Inferior parietal cortex (tissue), 1 donor: ENCODE measurements at regions not wholly inside any gene's neighbourhood (a gene's known extent, or its start where the extent isn't known, plus 50 kb on each side); places are given as distances from the start of the nearest gene placed in this dataset.

Source experiments
- DNase-seq: peaks from one replicate; pipeline ENCODE4 v3.0.0-alpha.2; 2016; ENCODE audit errors: extremely low spot score

DNA sequence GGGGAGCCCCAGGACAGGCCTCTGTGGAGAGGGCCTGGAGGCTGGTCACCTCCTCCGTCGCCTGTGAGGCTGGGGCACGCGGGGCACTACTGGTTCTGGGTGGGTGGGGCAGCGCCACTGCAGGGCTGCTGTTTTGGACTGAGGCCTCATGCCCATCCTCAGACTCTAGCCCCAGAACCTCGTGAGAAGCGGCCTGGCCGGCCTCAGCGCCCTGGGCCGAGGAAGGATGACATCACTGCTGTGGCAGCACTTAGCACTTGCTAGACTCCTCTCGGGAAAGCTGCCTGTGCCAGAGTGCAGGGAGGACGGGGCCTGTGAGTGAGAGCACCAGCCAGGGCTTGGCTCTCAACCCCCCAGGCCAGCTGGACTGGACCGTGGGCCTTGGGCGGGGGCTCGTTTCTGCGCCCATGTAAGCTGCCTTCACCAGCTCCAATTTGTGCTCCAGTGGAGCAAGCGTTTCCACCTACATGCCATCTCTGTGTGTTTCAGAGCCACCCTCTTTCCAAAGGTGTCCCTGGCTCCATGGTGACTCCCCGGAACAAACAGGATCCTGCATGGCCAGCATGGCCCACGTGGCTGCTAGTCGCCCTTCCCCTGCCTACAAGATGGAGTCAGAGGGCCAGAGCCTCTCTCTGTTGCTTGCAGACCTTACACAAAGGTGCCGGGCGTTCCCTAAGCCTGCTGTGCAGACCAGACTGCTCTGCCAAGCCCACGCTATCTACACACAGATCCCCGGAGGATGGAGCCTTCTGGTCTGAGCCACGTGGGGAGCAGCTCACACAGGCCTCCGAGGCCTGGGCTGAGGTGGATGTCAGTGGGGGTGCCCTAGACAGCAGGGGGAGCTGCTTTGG lies 102.9 kb downstream of the CTTN start:
- DNase-seq, result no peak

DNA sequence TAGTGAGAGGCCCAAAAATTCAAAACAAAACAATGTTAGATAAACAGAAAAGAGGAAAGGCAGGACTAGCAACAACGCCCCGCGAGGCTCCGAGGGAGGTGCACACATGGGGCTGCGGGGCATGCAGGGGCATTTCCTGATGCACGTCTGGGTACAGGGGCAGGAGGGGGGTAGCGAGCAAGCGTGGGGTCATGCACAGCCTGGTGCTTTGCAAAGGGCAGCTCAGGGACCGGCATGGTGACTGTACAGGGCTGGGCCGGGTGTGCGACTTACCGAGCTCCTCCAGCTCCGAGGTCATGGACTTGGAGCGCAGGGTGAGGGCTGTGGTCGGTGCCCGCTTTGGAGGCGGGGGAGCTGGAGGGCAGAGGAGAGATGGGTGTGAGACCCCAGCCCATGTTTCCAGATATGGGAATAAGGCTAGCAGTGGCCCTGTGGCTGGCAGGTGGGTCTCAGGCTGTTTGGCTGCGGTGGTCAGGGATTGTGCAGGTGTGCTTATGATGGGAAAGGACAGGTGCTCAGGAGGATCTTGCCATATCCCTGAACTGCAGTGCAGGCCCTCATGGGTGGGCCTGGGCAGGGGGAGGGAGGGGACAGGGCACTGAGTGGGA lies 103.7 kb downstream of the CTTN start:
- no peak for DNase-seq

DNA sequence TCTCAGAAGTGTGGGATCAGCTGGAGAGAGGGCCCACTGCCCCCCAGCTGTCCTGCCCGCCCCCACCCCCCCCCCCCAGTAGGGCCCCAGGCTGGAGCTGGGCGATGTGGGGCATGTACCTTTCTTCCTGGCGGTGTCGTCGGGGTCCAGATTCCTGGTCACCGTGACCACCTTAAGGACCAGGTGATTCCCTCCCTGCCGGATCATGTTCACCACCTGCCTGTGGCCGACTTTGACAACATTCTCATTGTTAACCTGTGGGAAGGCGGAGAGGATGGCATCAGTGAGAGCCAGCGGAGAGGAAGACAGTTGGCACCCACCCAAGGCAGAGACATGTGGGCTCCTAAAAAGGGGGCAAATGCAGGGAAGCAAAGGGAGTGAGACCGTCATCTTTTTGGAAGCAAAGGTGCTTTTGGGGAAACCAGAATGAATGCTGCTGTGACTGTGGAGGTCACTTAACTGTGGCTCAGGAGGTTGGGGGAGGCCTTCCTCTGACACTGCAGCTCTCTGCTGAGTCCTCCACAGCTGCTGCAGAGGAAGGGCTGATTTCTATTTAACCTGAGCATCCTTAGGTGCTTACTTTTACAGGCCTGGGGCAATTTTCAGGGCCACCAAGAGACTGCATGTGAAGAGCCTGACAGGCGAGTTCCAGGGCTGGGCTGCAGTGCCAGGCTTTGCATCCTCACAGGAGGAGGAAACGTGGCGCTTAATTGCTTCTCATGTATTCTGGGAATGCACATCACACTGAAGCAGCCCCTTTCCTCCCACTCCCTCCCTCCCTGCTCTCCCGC lies 104.5 kb downstream of the CTTN start:
- DNase-seq, result no peak

DNA sequence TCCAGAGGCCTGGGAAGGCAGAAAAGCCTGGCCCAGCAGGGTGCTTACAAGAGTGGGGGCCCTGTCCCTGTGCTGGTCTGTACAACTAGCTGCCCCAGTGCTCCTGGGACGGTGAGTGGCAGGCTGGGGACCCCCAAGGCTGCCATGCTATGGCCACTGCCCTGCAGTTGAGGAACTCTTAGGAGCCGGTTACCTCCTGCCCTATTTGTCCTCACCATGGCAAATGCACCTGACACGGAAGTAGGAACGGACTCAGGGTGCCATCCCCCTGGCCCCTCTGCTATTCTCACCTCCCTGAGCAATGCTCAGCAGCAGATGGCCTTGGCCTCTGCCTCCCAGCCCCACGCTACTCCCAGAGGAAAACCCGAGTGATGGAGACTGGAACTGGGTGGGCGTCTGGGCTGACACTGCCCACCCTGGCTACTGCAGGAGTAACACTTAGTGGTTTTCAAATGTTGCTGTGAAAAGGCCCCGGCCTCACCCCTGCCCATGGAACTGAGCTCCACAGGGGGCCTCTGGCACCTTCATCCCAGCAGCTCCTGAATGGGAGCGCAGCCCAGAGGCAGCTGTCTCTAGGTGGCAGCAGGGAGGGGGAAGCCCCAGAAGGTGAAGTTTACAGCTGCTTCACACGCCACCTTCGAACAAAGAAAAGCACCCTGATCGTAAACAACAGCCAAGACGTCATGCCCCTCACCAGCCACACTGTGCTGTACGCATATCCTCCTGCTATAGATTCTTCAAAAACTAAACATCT lies 105.3 kb downstream of the CTTN start:
- DNase-seq, result no peak

DNA sequence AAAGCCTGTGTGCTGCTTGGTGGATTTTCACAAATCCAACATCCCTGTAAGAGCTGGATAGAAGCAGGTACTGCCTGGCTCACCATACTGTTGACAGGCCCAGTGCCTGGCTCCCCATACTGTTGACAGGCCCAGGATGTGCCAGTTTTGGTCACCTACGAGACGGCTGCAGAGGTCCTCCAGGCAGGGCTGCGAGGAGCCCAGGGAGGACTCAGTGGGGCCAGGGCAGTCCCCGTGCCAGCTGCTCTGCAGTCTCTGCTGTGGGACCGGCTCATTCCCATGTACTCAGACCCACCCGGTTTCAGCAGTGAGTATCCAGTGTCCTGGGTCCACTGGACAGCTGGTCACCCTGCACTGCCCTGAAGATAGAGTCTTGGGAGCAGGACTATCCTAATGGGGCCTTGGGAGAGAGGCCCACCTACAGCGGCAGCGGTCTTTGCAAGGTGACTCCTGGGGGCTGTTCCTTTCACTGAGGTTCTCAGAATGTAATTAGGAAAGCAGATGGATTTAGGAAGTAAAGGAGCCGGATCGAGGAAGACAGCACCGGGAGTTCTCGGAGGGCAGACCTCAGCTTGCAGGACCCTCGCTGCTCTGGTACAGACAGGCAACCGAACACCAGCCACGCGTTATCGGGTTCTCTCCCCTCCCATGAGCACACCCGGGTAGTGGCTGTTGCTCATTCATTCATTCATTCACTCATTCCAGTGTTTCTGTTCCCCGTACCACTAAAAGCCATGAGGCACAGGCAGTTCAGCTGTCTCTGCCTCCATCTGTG lies 106.1 kb downstream of the CTTN start:
- DNase-seq, result no peak

DNA sequence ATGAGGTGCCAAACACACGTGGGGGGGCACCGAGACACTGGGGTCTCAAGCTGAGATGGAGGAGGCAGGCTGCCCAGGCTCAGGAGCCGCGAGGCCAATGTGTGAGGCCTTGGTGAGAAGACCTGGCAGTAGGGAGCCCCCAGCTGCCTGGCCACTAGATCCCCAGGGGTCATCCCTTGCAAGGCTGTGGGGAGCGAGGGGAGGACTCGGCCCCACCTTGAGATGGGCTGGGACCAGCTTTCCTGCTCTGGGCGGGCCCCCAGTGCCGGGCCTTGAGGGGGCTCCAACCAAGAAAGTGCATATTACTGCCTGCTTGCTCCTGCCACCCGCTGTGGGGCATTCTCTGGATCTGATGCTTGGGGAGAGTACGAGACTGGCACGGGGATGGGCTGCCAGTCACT lies 107.0 kb downstream of the CTTN start:
- DNase-seq, result no peak

DNA sequence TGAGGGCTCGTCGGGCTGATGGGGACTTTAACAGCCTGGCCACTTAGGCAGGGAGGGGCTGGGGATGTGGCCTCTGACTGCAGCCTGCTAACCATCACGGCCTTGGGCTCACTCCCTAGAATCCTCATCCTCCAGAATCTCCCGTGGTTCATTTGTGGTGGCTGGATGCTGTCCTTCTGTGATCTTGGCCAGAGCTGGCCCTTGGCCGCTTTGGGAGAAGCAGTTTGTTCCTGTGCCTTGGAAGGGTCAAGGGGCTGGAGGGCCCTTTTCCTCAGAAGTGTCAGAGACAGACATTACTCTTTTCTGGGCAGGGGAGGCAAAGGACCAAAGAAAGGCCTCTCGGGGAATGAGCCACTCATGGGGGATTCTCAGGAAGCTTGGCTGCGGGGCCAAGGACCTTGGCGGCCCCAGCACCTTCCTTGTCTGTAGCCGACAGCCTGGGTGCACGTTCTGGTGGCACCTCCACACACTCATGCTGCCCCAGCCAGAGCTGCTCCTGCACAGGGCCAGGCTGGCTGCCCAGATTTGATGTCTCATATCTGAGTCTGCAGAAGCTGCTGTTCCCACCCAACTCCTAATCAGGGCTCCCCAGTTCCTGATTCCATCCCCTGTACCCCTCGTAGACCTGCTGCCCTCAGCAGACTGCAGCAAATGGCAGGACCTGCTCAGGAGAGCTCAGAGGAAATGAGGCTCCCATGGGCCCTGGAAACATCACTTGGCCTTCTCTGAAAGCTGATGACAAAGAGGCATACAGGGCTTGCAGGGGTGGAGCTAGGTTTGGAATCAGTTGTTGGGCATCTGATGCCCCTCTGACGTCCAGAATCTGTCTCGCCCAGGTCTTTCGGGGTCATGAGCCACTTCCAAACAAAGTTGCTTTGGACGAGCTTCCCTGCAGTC lies 107.7 kb downstream of the CTTN start:
- DNase-seq, result no peak

DNA sequence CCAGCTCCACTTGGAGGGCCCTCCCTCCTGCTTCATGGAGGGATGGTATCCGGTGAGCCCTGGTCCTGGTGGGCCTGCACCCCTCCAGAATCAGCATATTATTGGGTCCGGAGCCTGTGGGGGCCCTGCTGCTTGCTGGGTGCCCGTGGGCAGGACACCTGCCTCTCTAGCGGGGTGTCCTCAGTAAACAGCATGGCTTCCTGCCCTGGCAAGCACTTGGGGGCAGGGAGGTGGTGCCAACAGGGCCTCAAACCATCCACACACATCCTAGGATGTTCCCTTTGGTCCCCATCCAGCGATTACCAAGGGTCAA lies 108.3 kb downstream of the CTTN start:
- no peak for DNase-seq

DNA sequence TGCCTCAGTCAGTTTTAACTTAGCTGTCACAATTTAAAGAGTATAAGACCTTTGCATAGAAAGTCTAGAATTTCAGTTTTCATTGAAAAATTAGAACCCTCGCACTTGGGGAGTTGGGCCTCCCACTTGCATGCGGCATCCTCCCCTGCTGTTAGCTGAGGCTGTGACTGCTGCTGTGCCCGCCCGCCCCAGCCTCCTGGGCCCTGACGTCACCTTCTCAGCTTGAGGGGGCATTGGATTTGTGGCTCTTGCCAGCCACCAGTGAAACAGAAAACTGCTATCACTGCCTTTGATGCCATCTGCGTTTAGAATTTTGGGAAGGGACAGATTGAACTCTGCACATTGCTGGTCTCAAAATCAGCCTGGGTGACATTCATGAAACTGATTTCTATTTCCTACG lies 108.7 kb downstream of the CTTN start:
- DNase-seq, result no peak

DNA sequence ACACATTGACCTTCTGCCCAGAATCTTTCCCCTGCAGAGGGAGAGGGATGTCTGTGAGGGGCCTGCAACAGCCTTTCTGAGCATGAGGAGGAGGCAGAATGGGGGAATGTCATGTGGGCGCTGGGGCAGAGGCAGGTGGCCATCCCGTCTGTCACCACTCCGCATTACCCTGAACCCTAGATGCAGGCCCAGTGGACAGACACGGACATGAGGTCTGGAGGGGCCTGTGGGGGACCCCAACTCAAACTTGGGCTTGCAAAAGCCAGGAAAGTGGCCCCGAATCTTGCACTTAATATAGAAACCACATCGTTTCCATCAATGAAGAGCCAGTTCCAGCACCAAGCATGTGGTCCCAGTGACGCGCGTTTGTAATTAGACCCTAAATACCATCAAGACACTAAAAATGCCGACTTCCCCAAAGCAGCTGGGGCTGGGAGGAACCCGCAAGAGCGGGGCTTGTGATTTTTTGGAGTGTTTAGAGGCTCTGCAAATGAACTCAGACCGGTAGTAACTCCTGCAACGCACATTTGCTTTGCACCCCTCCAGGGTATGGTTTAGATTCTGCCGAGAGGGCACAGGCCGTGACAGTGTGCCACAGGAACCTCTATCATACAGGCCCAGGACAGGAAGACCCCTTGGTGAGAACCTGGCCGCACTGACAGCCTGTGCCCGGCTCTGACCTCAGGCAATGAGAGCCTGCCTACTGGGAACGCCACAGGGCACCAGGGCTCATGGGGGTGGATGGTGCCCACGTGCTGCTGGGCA lies 109.3 kb downstream of the CTTN start:
- DNase-seq, result no peak

DNA sequence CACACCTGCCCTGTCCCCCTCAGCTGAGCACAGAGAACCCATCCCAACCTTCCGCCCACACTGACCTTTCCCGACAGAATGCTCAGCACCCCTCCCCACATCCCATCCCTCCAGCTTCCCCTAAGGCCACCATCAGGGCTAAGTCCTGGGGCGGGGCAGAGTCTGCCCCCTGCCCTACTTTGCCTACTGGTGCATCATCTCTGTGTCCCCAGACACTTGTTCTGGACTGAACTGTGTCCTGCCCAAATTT lies 109.8 kb downstream of the CTTN start:
- DNase-seq, result no peak

DNA sequence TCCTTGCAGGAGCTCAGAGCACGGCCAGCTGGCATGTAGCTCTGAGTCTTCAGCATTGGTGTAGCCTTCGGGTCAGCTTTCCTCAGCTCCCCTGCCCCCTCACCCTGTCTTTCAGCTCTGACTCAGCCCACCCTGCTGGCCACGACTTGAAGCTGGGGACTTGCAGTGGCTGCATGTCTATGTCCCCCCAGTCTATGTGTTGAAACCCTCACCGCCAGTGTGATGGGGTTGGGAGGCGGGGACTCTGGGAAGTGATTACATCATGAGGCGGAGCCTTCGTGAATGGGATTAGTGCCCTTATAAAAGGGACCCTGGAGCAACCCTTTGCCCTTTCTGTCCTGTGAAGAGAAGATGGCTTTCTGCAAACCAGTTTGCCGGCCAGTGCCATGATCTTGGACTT lies 111.1 kb downstream of the CTTN start:
- no peak for DNase-seq

DNA sequence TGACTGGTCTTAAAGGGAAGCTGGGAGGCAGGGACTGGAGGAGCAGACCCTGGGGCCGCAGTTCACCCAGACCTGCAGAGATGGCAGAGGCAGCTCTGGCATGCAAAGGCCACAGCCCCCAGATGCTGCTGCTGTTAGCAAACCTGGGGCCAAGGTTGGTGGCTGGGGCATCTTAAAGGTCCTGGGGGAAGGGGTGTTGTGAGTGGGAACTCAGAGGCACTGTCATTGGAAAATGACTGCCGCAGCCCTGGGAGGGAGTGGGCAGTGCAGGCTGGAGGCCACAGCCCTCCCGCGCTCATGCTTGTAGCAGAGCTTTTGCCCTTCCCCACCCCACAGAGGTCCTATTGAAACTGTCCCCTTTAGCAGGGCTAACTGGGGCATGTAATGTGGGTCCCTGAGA lies 111.8 kb downstream of the CTTN start:
- no peak for DNase-seq

DNA sequence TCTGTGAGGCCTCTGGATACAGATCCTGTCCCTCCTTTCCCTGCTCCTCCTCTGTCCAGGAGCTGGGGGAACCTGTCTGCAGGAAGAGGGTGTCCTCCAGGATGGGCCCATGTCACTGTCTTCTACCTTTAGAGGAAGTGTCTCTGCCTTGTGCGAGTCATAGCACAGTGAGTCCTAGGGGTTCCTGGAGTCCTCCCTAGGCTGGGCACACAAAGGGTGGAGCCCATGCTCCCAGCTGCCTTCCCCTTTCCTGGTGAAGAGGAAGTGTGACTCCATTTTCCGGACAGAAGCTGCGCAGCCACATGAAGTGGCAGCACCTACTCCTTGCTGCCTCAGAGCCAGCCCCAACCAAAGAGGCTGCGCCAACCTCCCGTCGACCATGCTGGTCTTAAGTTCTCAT lies 112.2 kb downstream of the CTTN start:
- DNase-seq, result no peak

DNA sequence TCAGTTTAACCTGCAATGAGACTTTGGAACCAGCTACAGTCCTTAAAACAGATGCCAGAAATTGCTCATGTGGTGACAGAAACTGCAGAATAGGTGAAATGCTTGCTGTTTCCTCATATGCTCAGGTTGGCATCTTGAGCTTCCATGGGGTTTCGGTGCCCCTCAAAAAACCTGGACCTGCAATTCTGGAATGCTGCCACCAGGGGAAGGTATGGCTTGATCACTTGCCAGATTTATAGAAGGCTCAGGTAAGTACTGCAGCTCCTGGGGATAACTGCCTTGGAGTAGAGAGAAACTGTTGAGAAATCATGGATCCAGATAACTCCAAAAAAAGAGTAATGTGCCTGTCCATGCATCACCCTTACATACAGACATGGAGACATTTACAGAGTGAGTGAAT lies 113.0 kb downstream of the CTTN start:
- DNase-seq, result no peak

DNA sequence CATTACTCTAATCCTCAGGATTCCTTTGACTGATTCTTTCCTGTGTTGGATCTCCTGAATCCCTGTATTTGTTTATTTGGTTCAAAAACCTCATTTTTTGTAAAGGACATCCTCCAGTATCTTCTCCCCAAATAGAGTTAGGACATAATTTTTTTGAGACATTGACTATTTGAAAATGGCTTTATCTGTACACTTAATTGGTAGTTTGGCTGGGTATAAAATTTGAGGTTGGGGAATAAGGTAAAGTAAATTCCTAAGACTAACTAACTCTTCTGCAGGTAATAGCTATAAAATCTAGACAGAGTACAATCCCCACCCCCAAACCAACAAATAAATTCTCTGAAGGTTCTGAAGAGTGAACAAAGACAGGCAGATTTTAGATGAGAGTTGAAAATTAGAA lies 114.4 kb downstream of the CTTN start:
- no peak for DNase-seq

DNA sequence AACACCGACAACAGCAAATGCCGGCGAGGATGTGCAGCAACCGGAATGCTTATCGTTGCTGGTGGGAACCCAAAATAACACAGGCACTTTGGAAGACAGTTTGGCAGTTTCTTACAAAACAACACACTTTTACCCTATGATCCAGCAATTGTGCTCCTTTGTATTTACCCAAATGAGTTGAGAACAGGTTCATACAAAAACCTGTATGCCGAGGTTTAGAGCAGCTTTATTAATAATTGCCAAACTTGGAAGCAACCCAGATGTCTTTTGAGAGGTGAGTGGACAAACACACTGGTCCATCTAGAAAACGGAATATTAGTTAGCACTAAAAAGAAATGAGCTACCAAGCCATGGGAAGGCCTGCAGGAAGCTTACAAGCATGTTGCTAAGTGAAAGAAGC lies 118.9 kb downstream of the CTTN start:
- DNase-seq, result no peak

DNA sequence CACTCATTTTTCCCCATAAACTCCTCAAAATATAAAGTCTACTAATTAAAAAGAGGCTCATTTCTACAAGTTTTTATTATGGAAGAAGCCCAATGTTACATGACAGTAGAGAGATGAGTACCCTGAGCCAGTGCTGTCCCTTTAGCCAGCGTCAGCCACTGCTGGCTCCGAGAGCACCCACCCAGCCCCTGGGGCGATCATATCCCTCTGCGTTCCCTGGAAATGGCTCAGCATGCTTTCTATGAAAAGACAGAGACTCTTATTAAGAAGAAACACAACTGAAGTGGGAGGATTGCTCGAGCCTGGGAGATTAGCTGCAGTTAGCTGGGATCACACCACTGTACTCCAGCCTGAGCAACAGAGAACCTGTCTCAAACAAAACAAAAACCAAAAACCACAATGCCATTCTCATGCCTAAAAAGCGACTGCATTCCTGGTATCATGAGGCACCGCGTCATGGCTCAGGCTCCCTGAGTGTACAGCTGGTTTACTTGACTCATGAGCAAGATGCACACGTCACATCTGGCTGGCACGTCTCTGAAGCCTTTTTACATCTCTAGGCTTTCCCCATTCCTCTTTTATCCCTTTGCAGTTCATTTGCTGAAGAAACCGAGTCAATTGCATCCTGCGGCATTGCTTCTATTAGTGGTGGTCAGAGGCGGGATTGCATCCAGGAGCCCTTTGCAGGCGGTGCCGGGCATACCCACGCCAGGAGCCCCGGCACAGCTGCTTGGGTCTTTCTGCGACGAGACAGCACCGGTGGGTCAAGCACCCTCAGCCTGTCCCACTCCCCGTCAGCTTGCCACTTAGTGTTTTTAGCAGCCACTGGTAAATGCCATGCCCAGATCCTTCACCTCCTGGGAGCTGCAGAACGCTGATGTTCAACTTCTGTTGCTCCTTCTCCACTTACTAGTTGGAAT lies 119.9 kb downstream of the CTTN start:
- DNase-seq, result no peak

DNA sequence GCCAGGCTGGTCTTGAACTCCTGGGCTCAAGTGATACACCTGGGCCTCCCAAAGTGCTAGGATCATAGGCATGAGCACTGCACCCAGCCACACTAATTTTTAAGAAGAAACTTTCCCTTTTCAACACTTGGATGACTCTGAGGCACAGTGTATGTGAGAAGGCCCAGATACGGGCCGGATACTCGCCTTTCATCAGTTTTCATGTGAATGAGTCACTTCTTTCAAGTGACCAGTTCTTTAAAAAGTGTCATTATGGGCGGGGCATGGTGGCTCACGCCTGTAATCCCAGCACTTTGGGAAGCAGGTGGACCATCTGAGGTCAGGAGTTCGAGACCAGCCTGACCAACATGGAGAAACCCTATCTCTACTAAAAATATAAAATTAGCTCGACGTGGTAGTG lies 120.8 kb downstream of the CTTN start:
- no peak for DNase-seq
